Stimulated activated CD8-positive, alpha-beta memory T cell treated with anti-CD3 and anti-CD28 coated beads, Interleukin-7, amount 100 ng/mL, for 4 hours (primary cell): ENCODE measurements at regions not wholly inside any gene's neighbourhood (a gene's known extent, or its start where the extent isn't known, plus 50 kb on each side); places are given as distances from the start of the nearest gene placed in this dataset.
"Not testable (repeated sequence)": the region's sequence is repeated elsewhere in the genome, so short reads cannot be mapped to it uniquely, and the experiment has no call there.

Experiments used
- DNase-seq, 2 donors: peaks; one replicate each; pipeline ENCODE4 v3.0.0-alpha.2; 2020; ENCODE audit warnings: low read depth in 2 of 2

DNA sequence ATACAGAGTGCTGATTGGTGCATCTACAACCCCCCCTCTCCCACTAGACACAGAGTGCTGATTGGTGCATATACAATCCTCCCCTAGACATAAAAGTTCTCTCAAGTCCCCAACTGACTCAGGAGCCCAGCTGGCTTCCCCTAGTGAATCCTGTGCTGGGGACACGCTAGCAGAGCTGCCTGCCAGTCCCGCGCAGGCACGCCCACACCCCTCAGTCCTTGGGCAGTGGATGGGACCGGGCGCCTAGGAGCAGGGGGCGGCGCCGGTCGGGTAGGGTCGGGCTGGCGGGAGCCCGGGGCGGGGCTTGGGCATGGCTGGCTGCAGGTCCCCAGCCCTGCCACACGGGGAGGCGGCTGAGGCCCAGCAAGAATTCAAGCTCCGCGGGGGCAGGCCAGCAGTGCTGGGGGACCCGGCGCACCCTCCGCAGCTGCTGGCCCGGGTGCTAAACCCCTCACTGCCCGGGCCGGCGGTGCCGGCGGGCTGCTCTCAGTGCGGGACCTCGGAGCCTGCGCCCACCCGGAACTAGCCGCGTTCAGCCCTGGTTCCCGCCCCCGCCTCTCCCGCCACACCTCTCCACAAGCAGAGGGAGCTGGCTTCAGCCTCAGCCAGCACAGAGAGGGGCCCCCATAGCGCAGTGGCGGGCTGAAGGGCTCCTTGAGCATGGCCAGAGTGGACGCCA, 64.3 kb upstream of the DDHD1 start:
- peak; percentile 8 to 65 for DNase-seq

DNA sequence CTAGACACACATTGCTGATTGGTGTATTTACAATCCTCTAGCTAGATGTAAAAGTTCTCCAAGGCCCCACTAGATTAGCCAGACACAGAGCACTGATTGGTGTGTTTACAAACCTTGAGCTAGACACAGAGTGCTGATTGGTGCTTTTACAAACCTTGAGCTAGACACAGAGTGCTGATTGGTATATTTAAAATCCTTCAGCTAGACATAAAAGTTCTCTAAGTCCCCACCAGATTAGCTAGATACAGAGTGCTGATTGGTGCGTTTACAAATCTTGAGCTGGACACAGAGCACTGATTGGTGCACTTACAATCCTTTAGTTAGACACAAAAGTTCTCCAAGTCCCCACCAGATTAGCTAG, 63.8 kb upstream of the DDHD1 start:
- DNase-seq: not testable (repeated sequence)

- not testable (repeated sequence) for DNase-seq
These were observed 63.4 kb upstream of the DDHD1 start for GRCh38 chr14:53216478-53216877.

- DNase-seq: no peak
These were observed 62.0 kb upstream of the DDHD1 start for GRCh38 chr14:53215101-53215500.

GRCh38 chr14:53214384-53214783, 61.3 kb upstream of the DDHD1 start:
- DNase-seq: no peak

GRCh38 chr14:53213761-53214160, 60.6 kb upstream of the DDHD1 start:
- no peak for DNase-seq

GRCh38 chr14:53209370-53209769, 56.2 kb upstream of the DDHD1 start:
- DNase-seq: no peak
